ENCODE measurements at regions not wholly inside any gene's neighbourhood (a gene's known extent, or its start where the extent isn't known, plus 50 kb on each side); places are given as distances from the start of the nearest gene placed in this dataset.

GRCh38 chr4:20318909-20319277 lies 67.2 kb downstream of the SLIT2 start:
- CTCF ChIA-PET: no interaction called here
- POLR2A ChIA-PET (ENCODE audit: low non-redundant PET): no interaction called here
- DNase-seq (ENCODE audit: low spot score): no peak

DNA sequence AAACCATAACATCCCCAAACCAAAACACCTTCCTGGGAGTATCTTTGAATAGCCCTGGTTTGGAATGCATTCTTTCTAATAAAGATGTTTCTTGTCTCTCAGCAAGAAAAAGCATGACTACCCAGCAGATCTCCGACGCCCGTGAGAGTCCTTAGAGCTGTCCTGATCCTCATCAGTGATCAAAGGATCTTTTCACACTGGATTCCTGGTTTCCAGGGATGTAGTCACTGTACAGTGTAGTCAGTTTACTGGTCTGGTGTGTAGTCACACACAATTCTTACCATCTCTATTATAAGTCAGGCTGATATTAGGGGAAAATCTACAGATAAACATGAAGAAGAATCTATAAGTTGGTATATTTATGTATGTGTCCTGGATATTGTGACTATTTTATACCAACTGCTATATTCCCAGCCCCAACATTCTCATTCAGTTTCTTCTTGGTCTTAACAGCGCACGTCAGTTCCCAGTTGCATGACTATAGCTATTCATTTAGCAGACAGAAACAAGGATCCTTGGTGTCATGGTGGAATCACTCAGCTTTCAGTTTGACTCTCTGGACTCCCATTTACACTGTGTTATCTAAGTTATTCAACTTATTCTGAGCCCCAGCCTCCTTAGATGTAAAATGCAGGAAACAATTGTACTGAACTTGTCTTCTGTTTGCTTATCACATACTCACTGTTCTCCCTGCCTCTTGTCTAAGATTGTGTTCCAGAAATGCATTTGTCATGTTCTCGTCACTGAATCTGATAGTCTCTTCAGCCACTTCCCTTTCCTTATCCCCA lies 68.3 kb downstream of the SLIT2 start:
- DNase-seq (ENCODE audit: low spot score): no peak
- no peak for TF ChIP-seq CTCF (conservative IDR thresholded peaks at IDR 0.05; ENCODE audit: low read depth)
- ChIA-PET POLR2A (ENCODE audit: low non-redundant PET) (no interaction called here), CTCF (no interaction called here)
- H3K27ac ChIP-seq: no peak overlapping the region

More at GRCh38 chr4:20318909-20319277, 67.2 kb downstream of the SLIT2 start:
- TF ChIP-seq CTCF (conservative IDR thresholded peaks at IDR 0.05; ENCODE audit: low read depth): no peak
- H3K27ac ChIP-seq: no peak overlapping the region

GRCh38 chr4:20323991-20324390 lies 72.3 kb downstream of the SLIT2 start:
- CTCF ChIA-PET: no interaction called here
- POLR2A ChIA-PET (ENCODE audit: low non-redundant PET): no interaction called here

DNA sequence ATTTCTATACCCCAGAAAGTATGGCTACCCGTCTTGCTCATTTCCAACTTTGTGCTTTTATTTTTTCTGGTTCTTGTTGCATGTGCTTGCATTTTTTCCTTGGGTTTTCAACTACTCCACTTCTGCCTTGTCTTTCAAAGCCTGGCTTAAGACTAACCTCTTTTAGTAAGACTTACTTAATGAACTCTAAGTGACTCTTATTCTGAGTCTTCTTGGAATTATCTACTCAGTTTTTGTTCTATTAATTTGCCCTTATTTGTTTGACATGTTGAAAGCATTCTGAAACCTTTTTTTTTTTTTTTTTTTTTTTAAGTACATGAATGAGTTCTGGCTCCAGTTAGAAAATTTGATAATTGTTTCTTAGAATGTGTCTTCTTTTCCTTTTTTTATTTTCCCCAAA lies 74.8 kb downstream of the SLIT2 start:
- CTCF ChIA-PET: no interaction called here
- no peak overlapping the region for H3K27ac ChIP-seq
- no peak for TF ChIP-seq CTCF (conservative IDR thresholded peaks at IDR 0.05; ENCODE audit: low read depth)
- POLR2A ChIA-PET (ENCODE audit: low non-redundant PET): no interaction called here
- no peak for DNase-seq (ENCODE audit: low spot score)

More at GRCh38 chr4:20323991-20324390, 72.3 kb downstream of the SLIT2 start:
- H3K27ac ChIP-seq: no peak overlapping the region
- TF ChIP-seq CTCF (conservative IDR thresholded peaks at IDR 0.05; ENCODE audit: low read depth): no peak
- DNase-seq (ENCODE audit: low spot score): no peak

- DNase-seq (ENCODE audit: low spot score): no peak
- CTCF ChIA-PET: no interaction called here
- POLR2A ChIA-PET (ENCODE audit: low non-redundant PET): no interaction called here
- H3K27ac ChIP-seq: no peak overlapping the region
- TF ChIP-seq CTCF (conservative IDR thresholded peaks at IDR 0.05; ENCODE audit: low read depth): no peak
Measured at GRCh38 chr4:20326977-20327376, 75.3 kb downstream of the SLIT2 start.

DNA sequence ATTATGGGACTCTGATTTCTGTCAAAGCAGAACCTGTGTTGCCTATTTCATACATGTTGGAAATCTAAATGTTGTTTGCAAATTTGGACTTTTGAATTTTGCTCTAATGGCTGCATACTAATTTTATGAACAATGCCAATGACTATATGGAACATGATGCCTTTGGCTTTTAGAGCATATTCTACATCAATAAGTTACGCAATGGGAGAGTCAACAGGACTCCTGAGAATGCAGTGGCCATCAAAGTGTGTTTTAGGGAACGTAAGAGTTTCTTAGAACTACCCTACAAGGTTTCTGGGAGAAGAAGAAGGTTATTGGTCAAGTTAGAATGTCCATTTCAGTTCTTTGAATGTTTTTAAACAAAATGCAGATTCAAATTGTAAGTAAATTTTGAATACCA lies 76.1 kb downstream of the SLIT2 start:
- CTCF ChIA-PET: interaction anchor here (0.6 kb wide), 1 partner anchor 697 kb away, joined by 3 read pairs; no protein-coding TSS in a partner anchor
- H3K27ac ChIP-seq: no peak overlapping the region
- no peak for DNase-seq (ENCODE audit: low spot score)
- POLR2A ChIA-PET (ENCODE audit: low non-redundant PET): no interaction called here
- TF ChIP-seq CTCF (conservative IDR thresholded peaks at IDR 0.05; ENCODE audit: low read depth): no peak

Data from RWPE1 (cell line).